BLaER1 treated with 17β-estradiol and CSF1 and Interleukin-3, amounts not matched to agents 10 nM and 100 nM (cell line): ENCODE measurements at regions not wholly inside any gene's neighbourhood (a gene's known extent, or its start where the extent isn't known, plus 50 kb on each side); places are given as distances from the start of the nearest gene placed in this dataset.

Source experiments
- H3K27ac ChIP-seq, 11 experiments: shearing (Covaris generic); formaldehyde crosslinking; 2 replicates each; pipeline ENCODE4 v1.8.1; 2022
- H3K27me3 ChIP-seq, 11 experiments: shearing (Covaris generic); formaldehyde crosslinking; 2 replicates each; pipeline ENCODE4 v1.8.1; 2022
- H3K36me3 ChIP-seq, 11 experiments: shearing (Covaris generic); formaldehyde crosslinking; 2 replicates each; pipeline ENCODE4 v1.8.1; 2022
- H3K4me1 ChIP-seq, 10 experiments: shearing (Covaris generic); formaldehyde crosslinking; 2 replicates each; pipeline ENCODE4 v1.8.1; 2022
- H3K4me2 ChIP-seq, 11 experiments: shearing (Covaris generic); formaldehyde crosslinking; 2 replicates each; pipeline ENCODE4 v1.8.1; 2022
- H3K4me3 ChIP-seq, 10 experiments: shearing (Covaris generic); formaldehyde crosslinking; 2 replicates each; pipeline ENCODE4 v1.8.1; 2022
- H3K9ac ChIP-seq, 11 experiments: shearing (Covaris generic); formaldehyde crosslinking; 2 replicates each; pipeline ENCODE4 v1.8.1; 2022
- H3K9me3 ChIP-seq, 11 experiments: shearing (Covaris generic); formaldehyde crosslinking; replicated peaks in 1 of 11; 2 replicates each; pipeline ENCODE4 v1.8.1; 2022
- H4K20me1 ChIP-seq, 11 experiments: shearing (Covaris generic); formaldehyde crosslinking; 2 replicates each; pipeline ENCODE4 v1.8.1; 2022
- Cebpa-rat ChIP-seq, 11 experiments: shearing (Covaris generic); IDR thresholded peaks; 2 replicates each; pipeline ENCODE4 v1.8.1; 2022

- H3K4me1 ChIP-seq = no peaks in the 10 kb centered on the region
- no peak overlapping the region for H3K4me3 ChIP-seq
- TF ChIP-seq Cebpa-rat (IDR thresholded peaks at IDR 0.05) = no peak
- H3K9me3 ChIP-seq = peaks cover 0 to 8% (median 5%) of the 10 kb centered on the region in 11 experiments; a peak in 5 of 22 replicates
- H3K4me2 ChIP-seq = no peak overlapping the region
- H3K27me3 ChIP-seq = no peaks in the 10 kb centered on the region
- H4K20me1 ChIP-seq = no peaks in the 10 kb centered on the region
- no peak overlapping the region for H3K27ac ChIP-seq
- H3K36me3 ChIP-seq = no peaks in the 10 kb centered on the region
- H3K9ac ChIP-seq = no peak overlapping the region
Measured at GRCh38 chr4:176874721-176875445, 82.2 kb upstream of the VEGFC start.

GRCh38 chr4:176875446-176875930, 82.8 kb upstream of the VEGFC start:
- Histone ChIP-seq H3K4me3 (no peak overlapping the region), H3K27ac (no peak overlapping the region), H3K9me3 (peaks cover 0 to 8% (median 4%) of the 10 kb centered on the region in 11 experiments; a peak in 5 of 22 replicates), H3K36me3 (no peaks in the 10 kb centered on the region), H3K4me1 (no peaks in the 10 kb centered on the region), H3K9ac (no peak overlapping the region), H3K27me3 (no peaks in the 10 kb centered on the region), H4K20me1 (no peaks in the 10 kb centered on the region), H3K4me2 (no peak overlapping the region)
- TF ChIP-seq Cebpa-rat (IDR thresholded peaks at IDR 0.05) = 0 out of 22 replicates have a peak, but pooled peaks of 1 of the 11 experiments have one; percentile 8

DNA sequence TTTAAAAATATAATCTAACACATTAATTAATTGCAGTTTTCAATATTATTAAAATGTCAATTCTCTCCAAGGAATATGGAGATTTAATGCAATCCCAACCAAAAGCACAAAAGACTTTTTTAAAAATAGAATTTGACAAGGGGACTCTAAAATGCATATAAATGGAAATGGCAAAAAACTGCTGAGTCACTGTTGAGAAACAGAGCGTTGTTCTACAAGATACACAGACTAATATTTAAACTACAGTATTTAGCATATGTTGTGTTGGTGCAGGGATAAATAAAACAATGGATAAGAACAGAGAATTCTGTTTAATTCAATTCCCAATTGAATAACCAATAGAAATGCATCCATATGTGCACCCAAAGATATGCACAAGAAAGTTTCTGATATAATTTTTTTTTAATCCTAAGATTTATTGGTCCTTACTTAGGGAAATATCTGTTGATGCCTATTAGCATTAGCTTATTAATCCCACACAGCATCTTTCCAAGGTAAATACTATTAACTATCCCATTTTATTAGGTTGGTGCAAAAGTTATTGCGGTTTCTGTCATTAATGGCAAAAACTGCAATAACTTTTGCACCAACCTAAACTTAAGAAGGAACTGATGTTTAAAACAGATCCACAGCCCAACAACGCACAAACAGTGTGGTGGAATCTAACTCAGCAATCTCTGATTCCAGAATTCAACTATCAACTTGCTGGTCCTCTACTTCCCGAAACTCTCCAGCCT, 86.8 kb upstream of the VEGFC start:
- Histone ChIP-seq H3K9me3 (peaks cover 0 to 6% (median 0%) of the 10 kb centered on the region in 11 experiments; a peak in 2 of 22 replicates), H3K4me3 (no peak overlapping the region), H3K27ac (peak overlapping the region in 1 of 11 experiments; percentile 5; a peak in 1 of 22 replicates), H3K4me2 (no peak overlapping the region), H3K4me1 (peaks cover 0 to 14% (median 6%) of the 10 kb centered on the region in 10 experiments; a peak in 7 of 20 replicates), H3K27me3 (no peaks in the 10 kb centered on the region), H4K20me1 (no peaks in the 10 kb centered on the region), H3K9ac (no peak overlapping the region), H3K36me3 (no peaks in the 10 kb centered on the region)
- TF ChIP-seq Cebpa-rat (IDR thresholded peaks at IDR 0.05) = no peak

DNA sequence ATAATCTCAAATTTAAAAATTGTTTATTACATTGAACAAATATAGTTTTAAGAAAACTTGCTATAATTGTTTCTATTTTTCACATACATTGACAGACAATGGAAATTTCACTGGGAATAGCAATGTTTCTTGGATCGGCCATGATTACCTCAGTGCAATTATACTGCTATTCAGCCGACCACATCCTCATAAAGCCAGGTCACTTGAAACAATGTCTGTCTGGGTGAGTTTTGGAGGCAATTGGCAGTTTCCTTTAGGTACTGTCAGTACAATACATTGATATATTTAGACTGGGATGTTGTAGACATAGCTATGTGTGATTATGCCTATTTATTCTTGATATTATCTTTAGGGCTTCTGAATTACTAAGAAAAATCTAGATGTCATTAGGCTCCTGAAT, 89.5 kb upstream of the VEGFC start:
- Histone ChIP-seq H3K4me1 (peaks cover 0 to 14% (median 6%) of the 10 kb centered on the region in 10 experiments; a peak in 7 of 20 replicates), H3K9ac (no peak overlapping the region), H4K20me1 (no peaks in the 10 kb centered on the region), H3K36me3 (no peaks in the 10 kb centered on the region), H3K27ac (no peak overlapping the region), H3K9me3 (peaks cover 0 to 1% (median 0%) of the 10 kb centered on the region in 11 experiments; a peak in 2 of 22 replicates), H3K4me2 (no peak overlapping the region), H3K4me3 (no peak overlapping the region), H3K27me3 (no peaks in the 10 kb centered on the region)
- no peak for TF ChIP-seq Cebpa-rat (IDR thresholded peaks at IDR 0.05)

GRCh38 chr4:176883108-176883550, 90.4 kb upstream of the VEGFC start:
- Histone ChIP-seq H3K36me3 (no peaks in the 10 kb centered on the region), H3K9me3 (no peaks in the 10 kb centered on the region), H3K4me1 (peaks cover 0 to 14% (median 6%) of the 10 kb centered on the region in 10 experiments; a peak in 7 of 20 replicates), H3K9ac (no peak overlapping the region), H3K4me2 (no peak overlapping the region; a peak in 1 of 22 replicates), H4K20me1 (no peaks in the 10 kb centered on the region), H3K4me3 (no peak overlapping the region), H3K27me3 (no peaks in the 10 kb centered on the region), H3K27ac (no peak overlapping the region)
- TF ChIP-seq Cebpa-rat (IDR thresholded peaks at IDR 0.05) = no peak

DNA sequence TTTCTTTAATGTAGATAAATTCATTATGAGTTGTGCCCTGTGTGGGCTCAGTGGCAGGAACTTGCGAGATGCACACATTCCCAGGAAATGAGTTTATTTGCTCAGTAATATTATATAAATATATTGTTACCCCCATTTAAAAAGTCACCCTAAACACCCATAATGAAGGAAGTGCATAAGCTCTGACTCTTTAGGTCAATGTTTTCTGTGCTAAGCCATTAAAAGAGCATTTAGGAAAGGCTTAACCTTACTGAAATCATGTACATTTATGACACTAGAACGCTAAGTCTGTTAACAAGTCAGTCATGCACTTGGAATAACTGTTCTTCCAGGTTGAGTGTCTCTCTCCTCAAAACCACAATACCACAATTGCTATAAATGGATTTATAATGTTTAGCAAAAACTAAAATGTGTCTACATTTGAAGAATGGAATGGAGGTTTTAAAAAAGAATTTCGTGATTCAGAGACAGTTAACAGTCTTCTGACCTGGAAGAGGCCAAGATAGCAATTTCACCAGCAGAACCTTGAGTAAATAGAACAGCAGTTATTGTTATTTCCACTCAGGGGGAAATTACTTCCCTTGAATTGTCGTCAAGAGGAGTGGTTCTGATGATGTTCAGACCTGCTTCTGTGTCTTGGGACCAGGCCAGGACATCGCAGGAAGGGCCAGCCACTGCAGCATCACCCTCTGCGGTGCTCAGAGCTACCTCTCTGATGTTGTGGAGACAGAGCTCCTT, 91.1 kb upstream of the VEGFC start:
- Histone ChIP-seq H3K27me3 (no peaks in the 10 kb centered on the region), H3K4me3 (no peak overlapping the region), H3K4me1 (peaks cover 0 to 14% (median 6%) of the 10 kb centered on the region in 10 experiments; a peak in 7 of 20 replicates), H3K9ac (no peak overlapping the region), H3K36me3 (no peaks in the 10 kb centered on the region), H4K20me1 (no peaks in the 10 kb centered on the region), H3K4me2 (peak overlapping the region in 6 of 11 experiments; percentile 13 to 40 (median 34); a peak in 11 of 22 replicates), H3K27ac (no peak overlapping the region), H3K9me3 (no peaks in the 10 kb centered on the region)
- TF ChIP-seq Cebpa-rat (IDR thresholded peaks at IDR 0.05) = no peak

GRCh38 chr4:176885224-176885623, 92.5 kb upstream of the VEGFC start:
- H3K9me3 ChIP-seq = no peaks in the 10 kb centered on the region
- no peaks in the 10 kb centered on the region for H4K20me1 ChIP-seq
- no peak overlapping the region for H3K9ac ChIP-seq
- no peak overlapping the region for H3K4me3 ChIP-seq
- H3K4me2 ChIP-seq = no peak overlapping the region
- H3K27me3 ChIP-seq = no peaks in the 10 kb centered on the region
- H3K27ac ChIP-seq = no peak overlapping the region
- no peak for TF ChIP-seq Cebpa-rat (IDR thresholded peaks at IDR 0.05)
- H3K4me1 ChIP-seq = peaks cover 0 to 14% (median 6%) of the 10 kb centered on the region in 10 experiments; a peak in 7 of 20 replicates
- no peaks in the 10 kb centered on the region for H3K36me3 ChIP-seq

DNA sequence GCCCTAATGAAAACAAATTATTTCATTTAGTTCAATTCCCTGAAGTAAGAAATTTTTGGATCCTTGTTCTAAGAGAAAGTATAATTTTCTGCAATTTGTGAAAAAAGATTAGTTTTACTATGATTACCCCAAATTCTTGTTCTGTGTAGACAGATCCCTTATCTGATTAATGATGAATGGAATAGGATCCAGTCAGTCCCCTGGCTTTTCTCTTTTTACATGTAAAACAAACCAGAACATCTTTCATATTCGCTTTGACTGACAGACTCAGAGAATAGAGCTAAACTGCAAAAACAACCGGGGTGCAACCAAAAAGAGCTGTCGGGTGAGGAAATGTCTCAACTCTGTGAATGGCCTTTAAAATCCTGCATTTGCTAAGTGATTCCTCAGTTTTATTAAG, 93.4 kb upstream of the VEGFC start:
- Histone ChIP-seq H3K27me3 (no peaks in the 10 kb centered on the region), H4K20me1 (no peaks in the 10 kb centered on the region), H3K4me2 (no peak overlapping the region), H3K9ac (no peak overlapping the region), H3K4me1 (peaks cover 0 to 14% (median 6%) of the 10 kb centered on the region in 10 experiments; a peak in 7 of 20 replicates), H3K4me3 (no peak overlapping the region), H3K27ac (no peak overlapping the region), H3K9me3 (no peaks in the 10 kb centered on the region), H3K36me3 (no peaks in the 10 kb centered on the region)
- TF ChIP-seq Cebpa-rat (IDR thresholded peaks at IDR 0.05) = no peak

DNA sequence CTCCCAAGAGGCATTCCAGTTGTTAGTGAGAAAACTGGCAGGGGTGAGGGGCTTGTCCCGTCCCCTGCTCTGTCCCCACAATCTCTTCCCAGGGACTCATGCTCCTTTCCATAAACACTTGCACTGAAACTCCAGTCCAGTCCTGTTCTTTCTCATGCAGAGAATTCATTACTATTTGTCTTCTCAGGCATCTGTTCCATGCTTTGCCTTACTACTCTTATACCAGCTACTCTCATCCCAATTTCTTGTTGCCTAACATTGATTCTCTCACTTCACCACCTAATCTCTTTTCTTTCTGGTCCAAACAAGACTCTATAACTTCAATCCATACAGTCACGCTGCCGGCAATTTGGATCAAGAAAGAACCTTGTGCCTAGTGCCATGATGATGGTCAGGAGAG, 97.1 kb upstream of the VEGFC start:
- TF ChIP-seq Cebpa-rat (IDR thresholded peaks at IDR 0.05) = no peak
- Histone ChIP-seq H3K4me2 (no peak overlapping the region), H3K4me3 (no peak overlapping the region), H3K27me3 (peaks cover 0 to 5% (median 0%) of the 10 kb centered on the region in 11 experiments; a peak in 1 of 22 replicates), H3K9me3 (no peaks in the 10 kb centered on the region), H4K20me1 (no peaks in the 10 kb centered on the region), H3K9ac (no peak overlapping the region), H3K4me1 (no peaks in the 10 kb centered on the region), H3K36me3 (no peaks in the 10 kb centered on the region), H3K27ac (no peak overlapping the region)
